B cell (primary cell): ENCODE measurements at regions not wholly inside any gene's neighbourhood (a gene's known extent, or its start where the extent isn't known, plus 50 kb on each side); places are given as distances from the start of the nearest gene placed in this dataset.

ENCODE experiments used
- ATAC-seq: fragments of 200-7000 bp; cut with Tn5 transposase; one replicate; pipeline ENCODE4 v1.10.0; 2021; ENCODE audit warnings: low read depth, mild to moderate bottlenecking, moderate number of reproducible peaks, moderate library complexity
- CTCF ChIA-PET: fragments of 350-600 bp; sonication (Branson Sonifier 250); formaldehyde crosslinking; loops from one replicate; lab custom pipeline; 2021; ENCODE audit warnings: antibody characterized with exemption, inconsistent platforms; lab: Charles Lee
- POLR2A ChIA-PET: fragments of 350-600 bp; sonication (Branson Sonifier 250); formaldehyde crosslinking; loops from one replicate; lab custom pipeline; 2021; ENCODE audit warnings: antibody characterized with exemption; lab: Charles Lee
- DNase-seq: peaks from one replicate; pipeline ENCODE4 v3.0.0; 2013
- H2AFZ ChIP-seq: 2 replicates; pipeline ENCODE4 v1.6.1; 2012; ENCODE audit warnings: mild to moderate bottlenecking, low read depth, low read length; ENCODE audit not compliant: insufficient read depth, poor library complexity, severe bottlenecking
- H3K27ac ChIP-seq, 2 donors: 1 replicate in 1 of 2; 2 replicates in 1 of 2; pipeline ENCODE4 v1.5.1; 2012 to 2013; ENCODE audit warnings: low read length in 2 of 2, mild to moderate bottlenecking in 2 of 2, moderate library complexity in 1 of 2
- H3K27me3 ChIP-seq, 4 experiments: fragments of 200-600 bp in 1 of 4; sonication (generic) in 1 of 4; replicated peaks in 1 of 4; 1 replicate in 2 of 4; 2 replicates in 2 of 4; pipeline versions ENCODE4 v1.6.1 to v1.7.0; 2013 to 2016; ENCODE audit warnings: low read length in 3 of 4, mild to moderate bottlenecking in 2 of 4, mixed read lengths in 1 of 4, moderate library complexity in 1 of 4; ENCODE audit not compliant: insufficient read depth in 4 of 4, control insufficient read depth in 3 of 4; ENCODE audit errors: control extremely low read depth in 1 of 4
- H3K36me3 ChIP-seq, 2 experiments: replicated peaks in 1 of 2; 1 replicate in 1 of 2; 2 replicates in 1 of 2; pipeline versions ENCODE4 v1.6.1 to v1.7.1; 2013; ENCODE audit warnings: low read length in 1 of 2; ENCODE audit not compliant: insufficient read depth in 2 of 2, control insufficient read depth in 1 of 2; ENCODE audit errors: control extremely low read depth in 1 of 2, extremely low read depth in 1 of 2
- H3K4me1 ChIP-seq, 2 donors: fragments of 200-600 bp in 1 of 2; sonication (generic) in 1 of 2; 1 replicate in 1 of 2; 2 replicates in 1 of 2; pipeline versions ENCODE4 v1.5.1 to v1.6.1; 2013 to 2017; ENCODE audit warnings: low read length in 2 of 2; ENCODE audit not compliant: control insufficient read depth in 2 of 2, insufficient read depth in 2 of 2
- H3K4me2 ChIP-seq: replicated peaks from 2 replicates; pipeline ENCODE3; 2012; ENCODE audit warnings: mild to moderate bottlenecking, low read depth, low read length; ENCODE audit not compliant: poor library complexity, severe bottlenecking
- H3K4me3 ChIP-seq, 5 experiments: fragments of 200-600 bp in 1 of 5; sonication (generic) in 1 of 5; 1 replicate in 3 of 5; 2 replicates in 2 of 5; pipeline versions ENCODE4 v1.5.1 to v1.7.0; 2011 to 2016; ENCODE audit warnings: low read length in 4 of 5, mild to moderate bottlenecking in 4 of 5, low read depth in 2 of 5, control low read depth in 1 of 5, moderate library complexity in 1 of 5; ENCODE audit not compliant: insufficient read depth in 1 of 5; ENCODE audit errors: control extremely low read depth in 1 of 5, extremely low read depth in 1 of 5
- H3K79me2 ChIP-seq: fragments of 200-600 bp; sonication (generic); one replicate; pipeline ENCODE4 v1.6.0; 2016; ENCODE audit warnings: low read length; ENCODE audit not compliant: control insufficient read depth, insufficient read depth
- H3K9ac ChIP-seq: fragments of 200-600 bp; sonication (generic); 2 replicates; pipeline ENCODE4 v1.6.1; 2017; ENCODE audit warnings: mild to moderate bottlenecking, low read length, moderate library complexity
- H3K9me3 ChIP-seq, 3 donors: one replicate each; pipeline versions ENCODE4 v1.6.1 to v1.7.1; 2013; ENCODE audit warnings: low read length in 2 of 3; ENCODE audit not compliant: control insufficient read depth in 2 of 3, insufficient read depth in 1 of 3; ENCODE audit errors: control extremely low read depth in 1 of 3
- H4K20me1 ChIP-seq: 2 replicates; pipeline ENCODE4 v1.6.0; 2012; ENCODE audit warnings: mild to moderate bottlenecking, low read length; ENCODE audit not compliant: insufficient read depth, control insufficient read depth, poor library complexity, severe bottlenecking
- H3K27ac Mint-ChIP-seq: one replicate; pipeline ENCODE4 v1.8.0; 2021; ENCODE audit warnings: mixed read lengths
- H3K27me3 Mint-ChIP-seq: one replicate; pipeline ENCODE4 v1.8.0; 2021; ENCODE audit warnings: mixed read lengths
- H3K4me1 Mint-ChIP-seq: one replicate; pipeline ENCODE4 v1.8.0; 2021; ENCODE audit warnings: mixed read lengths
- H3K4me3 Mint-ChIP-seq: one replicate; pipeline ENCODE4 v1.8.0; 2021; ENCODE audit warnings: mixed read lengths
- H3K9me3 Mint-ChIP-seq: one replicate; pipeline ENCODE4 v1.8.0; 2022; ENCODE audit warnings: mixed read lengths; ENCODE audit not compliant: insufficient read depth
- CTCF ChIP-seq: fragments of 200-600 bp; IDR thresholded peaks from one replicate; pipeline ENCODE4 v1.8.0; 2022; ENCODE audit warnings: antibody characterized with exemption, mild to moderate bottlenecking
- EZH2 ChIP-seq: IDR thresholded peaks from 2 replicates; pipeline ENCODE4 v1.6.1; 2012; ENCODE audit warnings: borderline replicate concordance, low read depth, mild to moderate bottlenecking, moderate library complexity, low read length; ENCODE audit not compliant: insufficient read depth, poor library complexity, severe bottlenecking
- WGBS: methylation state at CpG from one replicate; pipeline ENCODE4 v1.1.5; 2013; ENCODE audit warnings: missing lambda C conversion rate; ENCODE audit not compliant: insufficient coverage; 5-methylcytosine and 5-hydroxymethylcytosine counted together
- intact Hi-C: fragments of 100-400 bp; cut with micrococcal nuclease; formaldehyde crosslinking; loops from one replicate; pipeline ENCODE4 v1.10.0; 2022

GRCh38 chr12:42957561-42958290, 368.2 kb upstream of the PRICKLE1 start:
- Histone ChIP-seq H3K27ac (no peak overlapping the region), H2AFZ (no peak overlapping the region), H3K79me2 (no peaks in the 10 kb centered on the region), H3K27me3 (peaks cover 0 to 3% (median 0%) of the 10 kb centered on the region in 4 experiments), H3K4me3 (no peak overlapping the region), H3K4me2 (no peak overlapping the region), H3K36me3 (no peaks in the 10 kb centered on the region), H4K20me1 (no peaks in the 10 kb centered on the region), H3K9me3 (no peaks in the 10 kb centered on the region), H3K4me1 (no peaks in the 10 kb centered on the region), H3K9ac (no peak overlapping the region)
- CTCF ChIA-PET, result no interaction called here
- DNase-seq (no peak), ATAC-seq (no peak)
- no peaks in the 10 kb centered on the region for H3K4me1 Mint-ChIP-seq
- WGBS, result no CpG with 5 or more reads among the region's 1 CpG
- H3K9me3 Mint-ChIP-seq, result no peaks in the 10 kb centered on the region
- POLR2A ChIA-PET, result no interaction called here
- no peak for TF ChIP-seq CTCF
- TF ChIP-seq EZH2, result no peak
- intact Hi-C loops, result no loop called here
- H3K27ac Mint-ChIP-seq, result no peak overlapping the region
- H3K27me3 Mint-ChIP-seq, result no peaks in the 10 kb centered on the region
- H3K4me3 Mint-ChIP-seq, result no peak overlapping the region

GRCh38 chr12:42957136-42957535, 367.6 kb upstream of the PRICKLE1 start:
- Histone ChIP-seq H3K4me2 (no peak overlapping the region), H3K4me3 (no peak overlapping the region), H3K27ac (no peak overlapping the region), H3K27me3 (peaks cover 0 to 3% (median 0%) of the 10 kb centered on the region in 4 experiments), H2AFZ (no peak overlapping the region), H3K9ac (no peak overlapping the region), H3K36me3 (no peaks in the 10 kb centered on the region), H4K20me1 (no peaks in the 10 kb centered on the region), H3K79me2 (no peaks in the 10 kb centered on the region), H3K4me1 (no peaks in the 10 kb centered on the region), H3K9me3 (no peaks in the 10 kb centered on the region)
- ChIA-PET POLR2A (no interaction called here), CTCF (no interaction called here)
- H3K4me3 Mint-ChIP-seq, result no peak overlapping the region
- no CpG with 5 or more reads among the region's 3 CpGs for WGBS
- TF ChIP-seq EZH2 (no peak), CTCF (no peak)
- DNase-seq, result no peak
- no peaks in the 10 kb centered on the region for H3K27me3 Mint-ChIP-seq
- H3K27ac Mint-ChIP-seq, result no peak overlapping the region
- H3K9me3 Mint-ChIP-seq, result no peaks in the 10 kb centered on the region
- intact Hi-C loops, result no loop called here
- ATAC-seq, result no peak
- H3K4me1 Mint-ChIP-seq, result no peaks in the 10 kb centered on the region
